ENCODE measurements at regions not wholly inside any gene's neighbourhood (a gene's known extent, or its start where the extent isn't known, plus 50 kb on each side); places are given as distances from the start of the nearest gene placed in this dataset.

DNA sequence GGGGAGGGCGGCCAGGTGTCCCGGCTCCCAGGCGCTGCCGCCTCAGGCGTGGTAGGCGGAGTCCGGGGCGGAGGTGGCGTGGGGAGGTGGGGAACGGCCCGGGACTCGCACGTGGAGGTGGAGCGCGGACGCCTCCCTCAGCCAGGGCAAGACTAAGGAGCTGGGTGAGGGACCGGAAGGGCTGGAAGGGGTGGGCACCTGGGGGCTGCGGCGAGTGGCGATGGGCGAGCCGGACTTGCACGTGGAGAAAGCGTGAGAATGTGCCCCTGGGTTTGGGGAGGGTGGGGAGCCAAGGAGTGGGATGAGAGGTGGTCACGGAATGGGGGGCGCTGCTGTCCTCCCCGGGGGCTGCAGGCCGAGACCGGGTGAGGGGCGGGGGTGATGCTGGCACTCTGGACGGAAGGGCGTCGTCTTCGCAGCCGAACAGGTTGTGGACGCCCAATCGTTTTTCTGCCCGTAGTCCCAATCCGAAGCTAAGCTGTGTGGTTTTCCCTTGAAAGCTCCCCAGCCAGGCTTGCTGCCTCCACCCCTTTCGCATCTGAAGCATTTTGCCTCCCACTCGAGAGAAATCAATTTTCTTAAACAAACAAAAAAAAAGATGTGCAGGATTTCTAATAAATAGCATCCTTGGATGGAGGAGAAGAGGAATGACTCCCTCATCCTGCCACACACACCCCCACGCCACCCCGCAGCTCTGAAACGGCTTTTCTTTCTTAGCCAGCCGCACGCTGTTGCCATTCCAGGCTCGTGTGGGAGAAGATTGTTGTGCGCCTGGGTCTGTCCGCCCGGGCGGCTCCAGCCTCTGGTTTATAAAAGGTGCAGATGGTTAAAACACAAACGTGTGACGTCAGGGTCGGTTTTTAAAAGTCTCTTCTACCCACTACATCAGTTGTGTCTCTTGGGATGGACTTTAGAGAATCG is 62.5 kb upstream of the ANKRD28 start:
- TF ChIP-seq CREB1 (CRISPR knock-in tag; IDR thresholded peaks at IDR 0.05; ENCODE audit: low read depth) (peak; percentile 72), POLR2AphosphoS5 (IDR thresholded peaks at IDR 0.05; ENCODE audit: low read depth) (peak; percentile 52), EZH2 (IDR thresholded peaks at IDR 0.05; ENCODE audit: low read depth, unreplicated experiment) (no peak)
- TF ChIP-seq, protein P1, sequence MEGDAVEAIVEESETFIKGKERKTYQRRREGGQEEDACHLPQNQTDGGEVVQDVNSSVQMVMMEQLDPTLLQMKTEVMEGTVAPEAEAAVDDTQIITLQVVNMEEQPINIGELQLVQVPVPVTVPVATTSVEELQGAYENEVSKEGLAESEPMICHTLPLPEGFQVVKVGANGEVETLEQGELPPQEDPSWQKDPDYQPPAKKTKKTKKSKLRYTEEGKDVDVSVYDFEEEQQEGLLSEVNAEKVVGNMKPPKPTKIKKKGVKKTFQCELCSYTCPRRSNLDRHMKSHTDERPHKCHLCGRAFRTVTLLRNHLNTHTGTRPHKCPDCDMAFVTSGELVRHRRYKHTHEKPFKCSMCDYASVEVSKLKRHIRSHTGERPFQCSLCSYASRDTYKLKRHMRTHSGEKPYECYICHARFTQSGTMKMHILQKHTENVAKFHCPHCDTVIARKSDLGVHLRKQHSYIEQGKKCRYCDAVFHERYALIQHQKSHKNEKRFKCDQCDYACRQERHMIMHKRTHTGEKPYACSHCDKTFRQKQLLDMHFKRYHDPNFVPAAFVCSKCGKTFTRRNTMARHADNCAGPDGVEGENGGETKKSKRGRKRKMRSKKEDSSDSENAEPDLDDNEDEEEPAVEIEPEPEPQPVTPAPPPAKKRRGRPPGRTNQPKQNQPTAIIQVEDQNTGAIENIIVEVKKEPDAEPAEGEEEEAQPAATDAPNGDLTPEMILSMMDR (conservative IDR thresholded peaks at IDR 0.05; ENCODE audit: low read depth in 2 of 2), result no peak
- TF ChIP-seq, protein P2, sequence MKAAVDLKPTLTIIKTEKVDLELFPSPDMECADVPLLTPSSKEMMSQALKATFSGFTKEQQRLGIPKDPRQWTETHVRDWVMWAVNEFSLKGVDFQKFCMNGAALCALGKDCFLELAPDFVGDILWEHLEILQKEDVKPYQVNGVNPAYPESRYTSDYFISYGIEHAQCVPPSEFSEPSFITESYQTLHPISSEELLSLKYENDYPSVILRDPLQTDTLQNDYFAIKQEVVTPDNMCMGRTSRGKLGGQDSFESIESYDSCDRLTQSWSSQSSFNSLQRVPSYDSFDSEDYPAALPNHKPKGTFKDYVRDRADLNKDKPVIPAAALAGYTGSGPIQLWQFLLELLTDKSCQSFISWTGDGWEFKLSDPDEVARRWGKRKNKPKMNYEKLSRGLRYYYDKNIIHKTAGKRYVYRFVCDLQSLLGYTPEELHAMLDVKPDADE (IDR thresholded peaks at IDR 0.05), result no peak; the same call in 1 of the 2 replicates
